ENCODE measurements at regions not wholly inside any gene's neighbourhood (a gene's known extent, or its start where the extent isn't known, plus 50 kb on each side); places are given as distances from the start of the nearest gene placed in this dataset.

- no peak for DNase-seq
- Histone ChIP-seq H4K5ac (ENCODE audit: insufficient read length, low read depth, low read length) (no peak overlapping the region), H2BK5ac (ENCODE audit: insufficient read length, low read length) (no peak overlapping the region), H2BK12ac (ENCODE audit: insufficient read length, low read depth, low read length) (no peak overlapping the region), H3K14ac (ENCODE audit: insufficient read depth, low read length) (no peak overlapping the region), H3K27ac (ENCODE audit: insufficient read length, low read depth, low read length) (no peak overlapping the region), H4K20me1 (ENCODE audit: control insufficient read depth, insufficient read depth, insufficient read length) (no peaks in the 10 kb centered on the region), H4K91ac (ENCODE audit: insufficient read length, low read depth, low read length) (no peak overlapping the region), H3K23ac (ENCODE audit: insufficient read length, low read depth, low read length) (no peak overlapping the region), H3K23me2 (ENCODE audit: insufficient read length, low read depth, low read length, poor library complexity, severe bottlenecking) (no peaks in the 10 kb centered on the region), H3K4me2 (ENCODE audit: insufficient read depth, insufficient read length, low read length) (no peak overlapping the region), H3K56ac (ENCODE audit: insufficient read length, low read depth, low read length) (no peak overlapping the region), H2BK120ac (ENCODE audit: low read depth, low read length, poor library complexity, severe bottlenecking) (no peak overlapping the region), H3K79me2 (ENCODE audit: insufficient read depth, low read length) (no peaks in the 10 kb centered on the region), H3K27me3 (ENCODE audit: insufficient read depth, low read length) (no peaks in the 10 kb centered on the region), H3K4ac (ENCODE audit: low read depth, low read length) (no peak overlapping the region), H3K79me1 (ENCODE audit: insufficient read depth, low read depth, low read length, poor library complexity, severe bottlenecking) (no peaks in the 10 kb centered on the region), H3K18ac (ENCODE audit: insufficient read length, low read depth, low read length) (no peak overlapping the region), H2AFZ (ENCODE audit: low read length) (no peak overlapping the region), H3K4me1 (ENCODE audit: insufficient read depth, low read length) (no peaks in the 10 kb centered on the region), H2AK5ac (ENCODE audit: insufficient read length, low read length) (no peak overlapping the region), H2BK15ac (ENCODE audit: low read depth, low read length) (no peak overlapping the region), H4K8ac (replicated peaks; ENCODE audit: insufficient read length, low read depth, low read length) (no peak overlapping the region), H2BK20ac (ENCODE audit: low read depth, low read length, poor library complexity, severe bottlenecking) (no peak overlapping the region), H3K9ac (ENCODE audit: extremely low read depth, insufficient read length, low read length) (no peak overlapping the region), H3K9me3 (ENCODE audit: control insufficient read depth, low read depth, low read length) (no peaks in the 10 kb centered on the region), H3T11ph (ENCODE audit: low read length) (no peak overlapping the region)
- Mint-ChIP-seq H3K27ac (no peak overlapping the region), H3K27me3 (ENCODE audit: low read depth) (no peaks in the 10 kb centered on the region), H3K4me3 (no peak overlapping the region), H3K9me3 (peaks cover 5 to 7% of the 10 kb centered on the region in 2 experiments; a peak in 3 of 5 replicates), H3K4me1 (peaks cover 0 to 6% of the 10 kb centered on the region in 2 experiments; a peak in 2 of 4 replicates), H3K36me3 (ENCODE audit: insufficient read depth in 1 of 3, low read depth in 3 of 3) (peaks cover 7 to 42% (median 9%) of the 10 kb centered on the region in 3 experiments)
- TF ChIP-seq CTCF (conservative IDR thresholded peaks at IDR 0.05), result no peak
- no CpG with 5 or more reads among the region's 1 CpG for WGBS (ENCODE audit: extremely low coverage, insufficient read length, low lambda C conversion rate)
These were observed 308.3 kb downstream of the UTRN start for GRCh38 chr6:144593392-144593791.

All from H9 (cell line).